GM12892 (cell line): ENCODE measurements at regions not wholly inside any gene's neighbourhood (a gene's known extent, or its start where the extent isn't known, plus 50 kb on each side); places are given as distances from the start of the nearest gene placed in this dataset.

Experiments
- POLR2A ChIP-seq: IDR thresholded peaks from 2 replicates; pipeline ENCODE4 v1.6.1; 2011; ENCODE audit warnings: low read depth, low read length, control low read depth
- POLR2AphosphoS5 ChIP-seq: IDR thresholded peaks from 2 replicates; pipeline ENCODE4 v1.6.1; 2011; ENCODE audit warnings: low read depth, low read length, control low read depth
- TAF1 ChIP-seq: IDR thresholded peaks from 2 replicates; pipeline ENCODE4 v1.6.1; 2011; ENCODE audit warnings: low read depth, mild to moderate bottlenecking, control low read depth, low read length, borderline replicate concordance

DNA sequence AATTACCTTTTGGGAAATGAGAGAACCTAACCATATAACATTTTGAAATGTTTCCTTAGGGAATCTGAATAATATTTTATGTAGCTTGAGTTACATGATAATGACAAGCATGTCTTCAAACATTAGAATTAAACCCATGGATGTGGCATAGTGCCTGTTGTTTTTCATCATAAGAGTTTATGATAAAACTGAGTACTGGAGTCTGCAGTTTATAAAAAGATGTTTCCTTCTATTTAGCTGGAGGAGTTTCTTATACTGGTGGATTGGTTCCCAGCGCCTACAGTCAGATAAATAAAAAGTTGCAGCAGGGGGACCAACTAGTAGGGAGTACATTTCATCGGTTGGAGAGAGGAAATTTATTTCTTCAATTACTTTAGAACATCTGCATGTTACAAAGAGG lies 70.1 kb upstream of the PCDH18 start:
- TF ChIP-seq POLR2AphosphoS5 (no peak), POLR2A (no peak), TAF1 (no peak)
